ENCODE measurements at regions not wholly inside any gene's neighbourhood (a gene's known extent, or its start where the extent isn't known, plus 50 kb on each side); places are given as distances from the start of the nearest gene placed in this dataset.
"Not testable (repeated sequence)": the region's sequence is repeated elsewhere in the genome, so short reads cannot be mapped to it uniquely, and the experiment has no call there.

GRCh38 chr11:39462506-39462905 is 1996.9 kb downstream of the LRRC4C start:
- DNase-seq: no peak

- DNase-seq: no peak
Observed at GRCh38 chr11:39461066-39461465, 1998.4 kb downstream of the LRRC4C start.

- no peak for DNase-seq
Observed at GRCh38 chr11:39459606-39460005, 1999.8 kb downstream of the LRRC4C start.

GRCh38 chr11:39458481-39458880 is 2001.0 kb downstream of the LRRC4C start:
- DNase-seq: no peak

- no peak for DNase-seq
Observed at GRCh38 chr11:39443424-39444022, 2015.9 kb downstream of the LRRC4C start.

- no peak for DNase-seq
Observed at GRCh38 chr11:39442177-39442576, 2017.3 kb downstream of the LRRC4C start.

- DNase-seq: no peak
Observed at GRCh38 chr11:39435641-39436040, 2023.8 kb downstream of the LRRC4C start.

- DNase-seq: no peak
Observed at GRCh38 chr11:39434466-39434865, 2025.0 kb downstream of the LRRC4C start.

GRCh38 chr11:39432929-39433328 is 2026.5 kb downstream of the LRRC4C start:
- no peak for DNase-seq

GRCh38 chr11:39425226-39425625 is 2034.2 kb downstream of the LRRC4C start:
- DNase-seq: no peak

GRCh38 chr11:39412117-39412516 is 2047.3 kb downstream of the LRRC4C start:
- no peak for DNase-seq

GRCh38 chr11:39385911-39386310 is 2073.5 kb downstream of the LRRC4C start:
- DNase-seq: no peak

- no peak for DNase-seq
Observed at GRCh38 chr11:39374963-39375698, 2084.3 kb downstream of the LRRC4C start.

GRCh38 chr11:39367534-39367933 is 2091.9 kb downstream of the LRRC4C start:
- no peak for DNase-seq

GRCh38 chr11:39365809-39366436 is 2093.5 kb downstream of the LRRC4C start:
- no peak for DNase-seq

GRCh38 chr11:39363571-39363970 is 2095.9 kb downstream of the LRRC4C start:
- DNase-seq: no peak

- no peak for DNase-seq
Observed at GRCh38 chr11:39361557-39361956, 2097.9 kb downstream of the LRRC4C start.

GRCh38 chr11:39345834-39346442 is 2113.5 kb downstream of the LRRC4C start:
- no peak for DNase-seq

GRCh38 chr11:39341461-39341860 is 2118.0 kb downstream of the LRRC4C start:
- no peak for DNase-seq

GRCh38 chr11:39333006-39333405 is 2126.4 kb downstream of the LRRC4C start:
- not testable (repeated sequence) for DNase-seq

GRCh38 chr11:39327302-39327701 is 2132.2 kb downstream of the LRRC4C start:
- DNase-seq: no peak

GRCh38 chr11:39311888-39312287 is 2147.6 kb downstream of the LRRC4C start:
- not testable (repeated sequence) for DNase-seq

GRCh38 chr11:39304586-39304985 is 2154.9 kb downstream of the LRRC4C start:
- no peak for DNase-seq

GRCh38 chr11:39294648-39295047 is 2164.8 kb downstream of the LRRC4C start:
- DNase-seq: no peak

All from MV-4-11 (cell line).